Anterior cingulate cortex (tissue), 58 donors: ENCODE measurements at regions not wholly inside any gene's neighbourhood (a gene's known extent, or its start where the extent isn't known, plus 50 kb on each side); places are given as distances from the start of the nearest gene placed in this dataset.
A peak's percentile ranks its signal among the peaks of the same experiment; 100 is the strongest.

Source experiments
- DNase-seq, 58 donors: peaks; one replicate each; lab custom pipeline; 2025; lab: John Stamatoyannopoulos, UW

DNA sequence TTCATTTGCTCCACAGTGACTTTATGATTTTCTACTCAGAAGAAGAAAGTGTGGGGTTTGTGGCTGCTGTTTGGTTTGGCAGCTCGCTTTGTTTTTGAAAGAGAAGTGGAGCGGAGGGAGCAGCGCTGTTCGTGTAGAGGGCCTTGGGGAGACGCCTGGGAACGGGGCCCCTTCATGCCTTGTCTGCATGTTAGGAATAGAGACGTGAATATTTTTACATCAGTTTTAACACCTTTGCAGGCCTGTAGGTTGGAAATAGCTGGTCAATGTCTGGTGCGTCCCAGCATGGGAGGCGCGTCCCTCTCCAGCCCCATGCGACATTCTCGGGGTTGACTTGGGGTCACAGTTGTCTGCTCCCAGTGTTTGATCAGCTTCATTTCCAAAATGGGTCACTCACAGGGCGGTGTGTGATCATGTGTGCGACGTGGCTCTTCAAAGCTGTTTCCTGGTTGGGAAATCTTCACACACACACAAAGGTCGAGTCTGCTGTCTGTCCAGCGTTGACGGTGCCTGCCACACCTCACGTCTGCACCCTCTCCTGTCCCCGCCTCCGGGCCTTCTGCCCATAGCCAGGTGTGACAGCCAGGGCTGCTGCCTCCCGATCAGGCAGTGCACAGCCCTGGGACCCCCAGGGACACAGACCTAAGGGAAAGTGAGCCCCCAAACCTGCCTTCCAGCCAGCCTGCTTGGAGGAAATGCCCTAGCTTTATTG is 149.2 kb downstream of the PSMG1 start:
- DNase-seq = no peak

DNA sequence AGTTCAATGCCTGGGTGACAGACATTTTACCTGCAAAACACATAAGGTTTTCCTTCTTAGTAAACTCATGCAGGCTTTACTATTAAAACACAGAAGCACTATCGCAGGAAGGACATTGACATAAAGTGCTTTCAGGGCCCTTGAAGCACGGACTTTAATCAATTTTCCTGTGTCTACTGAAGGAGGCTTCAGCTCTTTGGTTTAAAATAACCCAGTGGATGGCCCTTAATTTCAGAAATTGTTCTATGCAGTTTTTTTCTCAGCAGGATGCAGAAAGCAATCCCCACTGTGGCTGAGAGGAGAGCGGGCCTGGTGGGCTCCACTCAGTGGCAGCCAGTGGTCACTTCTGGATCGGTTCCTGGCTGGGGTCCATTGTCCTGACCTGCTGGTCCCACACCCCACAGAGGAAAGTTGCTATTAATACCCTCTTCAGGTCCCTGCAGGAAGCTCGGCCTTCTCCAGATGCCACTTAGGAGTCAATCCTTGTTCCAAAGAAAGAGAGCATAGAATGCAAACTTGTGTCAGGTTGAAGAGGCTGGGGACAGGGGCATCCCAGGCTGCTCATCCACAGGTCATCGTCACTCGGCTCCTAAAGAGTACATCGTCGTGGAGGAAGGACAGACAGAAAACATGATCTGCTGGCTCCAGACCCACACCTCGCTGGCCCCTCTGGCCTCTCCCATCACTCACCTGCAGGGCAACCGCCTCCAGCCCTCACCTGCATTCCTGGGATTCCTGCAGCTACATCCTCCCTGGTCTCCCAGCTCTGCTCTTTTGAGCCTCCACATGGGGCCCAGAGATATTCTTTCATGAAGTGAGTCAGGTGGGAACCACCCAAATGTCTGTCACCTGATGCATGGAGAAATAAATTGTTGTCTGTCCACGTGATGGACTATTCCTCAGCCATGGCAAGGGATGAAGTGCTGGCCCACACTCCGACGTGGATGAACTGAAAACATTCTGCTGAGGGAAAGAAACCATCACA is 153.1 kb downstream of the PSMG1 start:
- no peak for DNase-seq

DNA sequence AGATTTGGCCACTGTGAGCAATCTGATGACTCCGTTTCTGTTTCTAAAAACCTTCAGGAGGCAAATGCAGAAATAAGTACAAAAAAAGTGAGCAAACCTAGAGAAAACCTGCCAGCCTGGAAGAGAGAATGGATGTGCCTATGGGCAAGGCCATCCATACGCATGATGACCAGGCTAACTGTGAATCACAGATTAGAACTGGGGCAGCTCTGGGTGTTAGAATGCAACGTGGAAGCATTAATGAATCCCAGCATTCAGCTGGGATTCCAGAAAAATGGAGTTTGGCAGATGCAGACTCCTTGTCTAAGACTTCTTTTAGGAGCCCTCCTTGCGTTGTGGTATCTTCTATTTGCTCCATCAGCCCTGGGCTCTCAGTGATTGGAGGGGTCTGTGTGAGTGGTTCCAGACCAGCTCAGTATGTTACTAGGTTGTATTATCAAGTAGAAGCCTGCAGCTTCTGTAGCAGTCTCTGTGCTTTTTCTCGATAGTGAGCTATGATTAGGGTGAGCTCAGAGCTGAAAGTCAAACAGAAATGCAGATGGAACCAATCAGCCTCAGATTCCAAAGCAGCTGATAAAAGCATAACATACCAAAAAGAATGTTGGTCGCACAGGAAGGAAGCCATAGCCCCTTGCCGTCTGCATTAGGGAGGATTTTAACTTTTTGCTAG is 154.0 kb downstream of the PSMG1 start:
- no peak for DNase-seq

DNA sequence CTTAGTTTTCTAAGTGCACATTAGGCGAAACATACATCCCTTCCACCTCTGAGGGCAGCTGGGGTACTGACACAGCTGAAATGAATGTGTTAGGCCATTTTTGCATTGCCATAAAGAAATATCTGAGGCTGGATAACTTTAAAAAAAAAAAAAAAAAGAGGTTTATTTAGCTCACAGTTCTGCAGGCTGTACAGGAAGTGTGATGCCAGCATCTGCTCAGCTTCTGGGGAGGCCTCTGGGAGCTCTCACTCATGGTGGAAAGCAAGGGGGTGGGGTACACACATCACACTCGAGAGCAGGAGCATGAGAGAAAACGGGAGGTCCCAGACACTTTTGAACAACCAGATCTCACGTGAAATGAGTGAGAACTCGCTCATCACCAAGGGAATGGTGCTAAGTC is 158.1 kb downstream of the PSMG1 start:
- DNase-seq = no peak

DNA sequence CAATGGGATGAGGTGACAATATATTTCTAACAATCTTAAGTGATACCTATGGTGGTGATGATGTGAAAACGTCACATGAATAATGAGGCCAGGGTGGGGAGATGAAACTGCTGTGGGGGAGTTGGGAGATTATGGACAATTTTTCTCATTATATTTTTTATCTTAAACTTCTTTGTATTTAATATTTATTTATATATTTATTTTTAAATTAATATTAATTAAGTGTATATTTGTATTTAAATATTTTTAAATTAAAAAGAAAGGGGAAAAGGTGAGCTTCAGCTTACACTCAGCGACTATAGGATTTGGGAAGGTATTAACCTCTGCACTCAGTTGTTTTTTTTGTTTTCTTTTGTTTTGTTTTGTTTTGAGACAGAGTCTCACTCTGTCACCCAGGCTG is 158.7 kb downstream of the PSMG1 start:
- DNase-seq = no peak

DNA sequence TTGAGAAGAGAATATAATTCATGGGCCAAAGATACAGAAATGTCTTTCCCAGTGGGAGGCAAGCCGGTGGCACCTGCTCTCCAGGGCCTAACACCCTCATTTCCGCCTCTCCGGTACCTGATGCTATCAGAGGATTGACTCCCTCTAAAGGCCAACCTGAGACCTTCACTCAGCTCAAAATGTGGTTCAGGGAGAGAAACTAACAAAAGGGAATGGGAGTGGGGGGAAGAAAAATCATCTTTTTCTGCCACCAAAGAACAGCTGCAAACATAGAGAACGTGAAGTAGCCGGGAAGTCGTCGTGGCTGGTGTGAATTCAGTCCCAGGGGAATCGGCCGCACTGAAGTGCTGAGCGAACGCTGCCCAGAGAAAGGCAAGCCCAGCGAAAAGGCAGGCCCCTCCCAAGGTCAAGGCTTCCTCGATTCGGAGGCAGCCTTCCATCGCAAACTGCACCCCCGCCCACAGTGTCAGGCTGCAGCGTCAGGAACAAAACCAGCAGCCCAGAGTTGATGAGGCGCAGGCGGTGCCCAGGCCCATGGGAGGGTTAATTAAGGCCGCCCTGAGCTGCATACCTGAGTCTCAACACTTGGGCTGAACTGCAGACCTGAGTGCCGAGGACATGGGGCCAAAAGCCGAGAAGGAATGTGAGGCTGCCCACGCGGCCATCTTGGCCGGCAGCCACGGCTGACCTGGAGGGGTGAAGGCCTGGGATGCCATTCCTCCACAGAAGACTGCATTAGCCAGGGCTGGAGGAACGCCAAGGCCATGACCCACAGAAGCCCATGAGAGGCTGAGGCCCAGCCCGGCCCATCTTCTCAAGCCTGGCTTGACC is 160.2 kb downstream of the PSMG1 start:
- DNase-seq = no peak

DNA sequence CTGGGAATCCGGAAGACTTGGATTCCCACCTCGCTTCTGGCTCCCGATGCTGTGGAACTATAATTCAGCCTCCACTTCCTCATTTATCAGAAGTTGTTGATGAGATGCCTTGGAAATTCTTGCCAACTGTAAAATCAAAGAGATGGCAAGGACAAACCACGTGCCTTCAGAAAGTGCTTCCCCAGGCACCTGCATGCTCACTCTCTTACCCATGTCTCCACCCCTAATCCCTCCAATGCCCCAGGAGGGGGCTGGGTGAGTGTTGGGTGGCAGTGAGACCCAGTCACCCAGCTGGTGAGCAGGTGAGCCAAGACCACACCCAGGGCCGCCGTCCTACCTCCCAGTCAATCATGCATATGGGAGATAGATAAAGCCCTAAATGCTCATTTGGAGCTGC is 160.8 kb downstream of the PSMG1 start:
- DNase-seq = no peak

DNA sequence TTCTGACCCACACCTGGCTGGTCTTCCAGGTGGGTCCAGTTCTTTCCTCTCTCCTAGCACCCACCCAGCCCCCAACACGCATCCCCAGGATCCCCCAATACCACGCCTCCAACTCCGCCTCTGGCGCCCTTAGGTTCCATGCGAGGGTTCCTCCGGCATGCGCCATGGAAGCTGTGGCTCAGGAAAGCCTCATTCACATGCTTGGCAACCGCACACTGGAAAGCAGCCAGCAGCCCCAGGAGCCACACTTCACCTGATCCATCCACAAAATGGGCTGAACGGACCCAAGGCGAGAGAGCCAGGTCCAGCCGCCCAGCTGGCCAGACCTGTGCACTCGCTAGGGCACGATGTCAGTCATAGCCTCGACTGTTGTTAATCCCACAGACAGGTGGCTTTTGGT is 161.2 kb downstream of the PSMG1 start:
- no peak for DNase-seq

DNA sequence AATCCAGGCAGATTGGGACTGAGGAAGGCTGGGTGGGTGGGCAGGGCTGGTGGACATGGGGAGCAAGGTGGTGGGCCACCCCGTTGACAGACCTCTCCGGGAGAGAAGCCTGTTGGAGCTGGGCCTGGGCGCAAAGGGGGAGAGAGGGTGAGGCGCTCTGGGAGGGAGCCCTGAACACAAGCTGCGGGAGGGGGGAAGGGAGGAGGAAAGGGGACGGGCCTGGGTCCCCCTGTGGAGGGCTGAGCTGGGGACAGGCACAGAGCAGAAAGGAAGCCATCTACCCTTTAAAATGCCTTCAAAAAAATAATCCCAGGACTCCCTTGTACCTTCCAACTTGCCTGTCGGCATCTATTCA is 161.8 kb downstream of the PSMG1 start:
- DNase-seq = no peak

DNA sequence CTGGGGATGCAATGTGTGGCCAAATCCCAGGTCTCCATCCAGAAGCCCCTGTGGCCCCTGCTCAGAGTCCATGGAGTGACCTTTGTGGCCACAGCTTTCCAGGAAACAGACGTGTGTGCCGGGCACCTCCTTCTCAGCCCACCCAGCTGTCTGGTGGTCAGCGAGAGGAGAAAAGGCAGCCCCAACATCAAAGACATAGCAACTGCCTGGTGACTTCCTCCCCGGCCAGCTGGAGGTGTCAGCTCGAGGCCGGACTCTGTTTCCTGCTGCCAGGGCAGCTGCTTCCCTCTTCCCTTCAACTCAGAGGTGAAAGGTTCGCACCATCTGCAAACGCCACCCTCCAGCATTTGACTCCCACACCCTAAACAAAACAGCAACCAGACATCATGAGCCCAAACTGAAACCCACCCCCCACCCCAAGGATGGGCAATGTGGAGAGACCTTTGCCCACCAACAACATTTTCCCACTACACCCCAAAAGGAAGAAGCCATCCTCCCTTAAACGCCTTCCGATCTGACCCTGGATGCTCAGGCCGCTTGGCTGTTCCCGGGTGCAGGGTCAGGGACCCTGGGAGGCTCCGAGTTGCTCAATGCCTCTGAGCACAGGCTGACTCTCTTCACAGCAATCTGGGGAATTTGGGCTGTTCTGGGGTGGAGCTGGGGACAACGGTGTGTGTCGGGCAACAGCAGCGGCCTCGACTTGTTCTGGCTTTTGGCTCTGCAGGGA is 162.3 kb downstream of the PSMG1 start:
- DNase-seq = no peak

DNA sequence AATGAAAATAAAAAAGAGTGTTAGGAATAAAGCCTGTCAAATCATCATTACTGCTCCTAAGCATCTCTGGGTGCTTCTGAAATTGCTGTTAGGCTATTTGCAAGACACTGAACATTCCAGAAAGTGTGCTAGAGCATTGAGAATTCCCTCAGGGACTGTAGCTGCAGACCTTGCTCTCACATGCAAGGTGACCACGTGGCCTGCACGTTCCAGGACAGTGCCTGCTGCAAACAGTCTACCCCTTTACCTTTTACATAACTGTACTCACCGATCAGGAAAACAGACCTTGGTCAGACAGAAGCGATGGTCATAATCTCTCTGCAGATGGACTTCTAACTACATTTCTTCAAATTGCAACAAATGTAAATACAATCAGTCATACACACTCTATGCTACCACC is 164.5 kb downstream of the PSMG1 start:
- DNase-seq = no peak

DNA sequence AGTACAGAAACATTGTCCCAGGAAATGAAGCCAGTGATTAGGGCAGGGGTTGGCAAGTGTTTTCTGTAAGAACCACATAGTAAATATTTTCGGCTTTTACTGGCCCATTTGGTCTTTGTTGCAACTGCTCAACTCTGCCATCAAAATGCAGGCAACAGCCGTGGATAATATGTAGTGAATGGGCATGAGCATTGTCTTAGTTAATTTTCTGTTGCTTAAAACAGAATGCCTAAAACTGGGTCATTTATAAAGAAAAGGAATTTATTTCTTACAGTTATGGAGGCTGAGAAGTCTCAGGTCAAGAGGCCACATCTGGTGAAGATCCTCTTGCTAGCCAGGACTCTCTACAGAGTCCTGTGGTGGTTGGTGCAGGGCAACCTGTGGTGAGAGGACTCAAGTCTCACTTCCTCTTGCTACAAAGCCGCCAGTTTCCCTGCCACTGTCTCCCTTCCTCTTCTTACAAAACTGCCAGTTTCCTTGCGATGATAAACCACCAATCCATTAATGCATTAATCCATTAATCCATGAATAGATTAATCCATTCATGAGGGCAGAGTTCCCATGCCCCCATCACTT is 166.4 kb downstream of the PSMG1 start:
- peak in 12 of 58 donors; percentile 3 to 37 (median 8) for DNase-seq

DNA sequence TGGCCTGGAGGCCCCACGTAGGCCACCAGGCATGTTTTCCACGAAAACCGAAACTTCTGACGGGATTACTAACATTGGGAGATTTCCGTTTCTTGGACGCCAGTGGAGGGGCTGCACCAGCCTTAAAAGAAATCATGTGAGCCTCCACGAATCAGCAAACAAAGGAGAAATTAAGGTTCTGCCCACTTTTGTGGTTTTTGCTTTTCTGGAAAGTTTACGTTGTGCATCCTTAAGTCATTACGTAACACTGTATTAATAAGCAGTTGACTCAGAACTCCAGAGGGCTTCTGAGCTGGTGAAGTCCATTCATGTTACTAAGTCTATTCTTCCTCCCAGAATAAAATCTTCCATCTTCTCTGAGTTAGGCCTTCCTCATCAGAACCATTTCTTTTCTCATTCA is 168.5 kb downstream of the PSMG1 start:
- DNase-seq = no peak

DNA sequence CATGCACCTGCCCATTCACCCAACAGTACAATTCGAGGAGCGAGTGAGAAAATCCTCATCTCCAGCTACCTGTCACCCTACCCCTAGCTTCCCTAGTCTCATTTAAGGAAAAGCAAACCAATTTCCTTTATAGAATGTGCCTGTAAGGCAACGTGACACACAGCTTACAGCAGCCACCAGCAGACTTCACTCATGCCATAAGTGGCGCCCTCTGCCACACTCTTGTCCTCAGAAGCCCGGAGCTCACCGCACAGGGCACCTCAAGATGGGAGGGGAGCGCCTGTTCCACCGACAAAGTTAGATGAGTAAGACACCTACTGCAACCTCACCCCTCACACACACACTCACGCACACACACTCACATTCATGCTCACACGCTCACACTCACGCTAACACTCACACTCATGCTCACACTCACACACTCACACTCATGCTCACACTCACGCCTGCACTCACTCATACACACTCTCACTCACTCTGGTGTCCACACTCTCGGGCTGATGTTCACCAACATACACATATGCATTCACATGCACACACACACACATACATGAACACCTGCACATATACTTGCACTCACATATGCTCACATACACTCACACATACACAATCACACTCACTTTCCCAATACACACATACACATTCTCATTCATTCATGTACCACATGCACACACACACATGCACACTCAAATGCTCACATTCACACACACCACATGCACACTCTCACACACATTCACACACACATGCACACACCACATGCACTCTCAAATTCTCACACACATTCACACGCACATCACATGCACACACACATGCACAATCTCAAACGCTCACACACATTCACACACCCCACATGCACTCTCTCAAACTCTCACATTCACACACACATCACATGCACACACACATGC is 170.7 kb downstream of the PSMG1 start:
- no peak for DNase-seq

DNA sequence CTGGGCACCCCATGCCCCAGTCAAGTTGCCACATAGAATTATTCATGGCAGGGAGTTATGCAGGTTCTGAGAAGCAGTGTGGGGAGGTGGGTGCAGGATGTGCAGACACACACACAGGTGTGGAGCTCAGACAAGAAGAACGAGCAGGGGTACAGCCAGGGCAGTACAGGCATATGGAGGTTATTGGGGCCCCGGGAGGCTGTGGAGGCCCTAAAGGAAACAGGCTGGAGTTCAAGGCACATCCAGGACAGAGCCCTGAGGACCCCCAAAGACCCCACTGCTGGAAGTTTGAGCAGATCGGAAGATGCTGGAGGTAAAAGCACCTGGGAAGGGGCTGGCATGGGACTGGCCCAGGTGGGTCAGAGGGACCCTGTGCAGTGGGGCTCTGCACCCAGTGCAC is 171.3 kb downstream of the PSMG1 start:
- no peak for DNase-seq

DNA sequence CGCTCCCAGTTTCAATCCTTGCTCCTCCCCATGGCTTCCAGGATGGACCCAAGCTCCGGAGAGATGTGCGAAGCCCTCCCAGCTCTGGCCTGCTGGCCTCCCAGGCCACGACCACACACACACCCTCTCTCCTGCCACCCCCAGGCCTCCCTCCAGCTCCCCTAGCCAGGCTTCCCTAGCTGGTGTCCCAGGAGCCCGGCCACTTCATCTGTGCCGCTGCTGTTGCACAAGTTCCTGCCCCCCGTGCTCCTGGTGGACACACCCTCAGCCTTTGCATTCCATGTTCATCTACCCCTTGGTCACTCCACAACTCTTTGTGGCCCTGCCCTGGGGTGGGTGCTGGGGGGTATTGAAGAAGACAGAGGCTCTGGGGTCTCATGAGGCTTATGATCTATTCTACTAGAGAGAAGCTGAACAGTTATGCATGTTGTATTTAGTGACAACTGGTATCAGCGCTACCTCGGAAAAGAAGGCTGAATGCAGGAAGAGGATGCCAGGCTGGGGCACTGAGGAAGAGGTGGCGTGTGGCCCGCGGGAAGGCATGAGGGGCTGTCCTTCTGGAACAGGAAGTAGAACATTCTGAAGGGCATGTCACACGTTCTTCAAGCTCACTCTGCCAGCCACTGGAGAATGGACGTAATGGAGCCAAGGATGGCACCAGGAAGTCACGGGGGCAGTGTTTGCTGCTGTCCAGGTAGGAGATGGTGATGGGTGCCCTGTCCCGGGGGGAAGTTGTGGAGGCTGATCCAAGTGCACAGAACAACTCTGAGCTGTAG is 172.4 kb downstream of the PSMG1 start:
- peak in 1 of 58 donors; percentile 10 for DNase-seq

DNA sequence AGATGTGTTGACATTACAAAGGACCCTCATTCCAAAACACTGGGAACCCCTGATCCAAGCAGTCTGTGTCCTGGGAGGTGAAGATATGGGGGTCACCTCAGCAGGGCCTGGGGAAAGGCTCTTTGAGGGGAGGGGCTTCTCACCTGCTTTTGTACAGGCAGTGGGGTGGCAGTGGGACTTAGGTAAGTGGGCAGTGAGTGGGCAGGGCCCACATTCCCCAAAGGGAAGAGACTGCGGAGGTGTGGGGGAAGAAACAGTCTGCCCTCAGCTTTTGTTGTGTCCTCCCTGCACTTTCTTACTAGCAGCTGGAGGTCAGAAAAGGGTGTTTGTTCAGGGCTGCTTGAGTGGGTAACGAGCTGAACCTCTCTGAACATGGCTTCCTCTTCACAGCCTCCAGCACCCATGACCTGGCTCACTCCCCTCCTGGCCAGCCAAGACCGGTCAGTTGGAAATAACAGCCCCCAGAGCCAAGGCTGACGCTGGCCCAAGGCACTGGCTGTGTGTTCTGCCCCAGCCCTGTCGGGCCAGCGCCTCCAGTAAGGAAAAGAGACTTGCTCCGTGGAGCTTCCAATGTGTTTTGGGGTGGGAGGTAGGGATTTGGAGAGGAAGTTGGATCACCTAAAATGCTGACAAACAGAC is 173.5 kb downstream of the PSMG1 start:
- peak in 6 of 58 donors; percentile 8 to 24 (median 14) for DNase-seq
